ENCODE measurements at regions not wholly inside any gene's neighbourhood (a gene's known extent, or its start where the extent isn't known, plus 50 kb on each side); places are given as distances from the start of the nearest gene placed in this dataset.
"Not testable (repeated sequence)": the region's sequence is repeated elsewhere in the genome, so short reads cannot be mapped to it uniquely, and the experiment has no call there.

DNA sequence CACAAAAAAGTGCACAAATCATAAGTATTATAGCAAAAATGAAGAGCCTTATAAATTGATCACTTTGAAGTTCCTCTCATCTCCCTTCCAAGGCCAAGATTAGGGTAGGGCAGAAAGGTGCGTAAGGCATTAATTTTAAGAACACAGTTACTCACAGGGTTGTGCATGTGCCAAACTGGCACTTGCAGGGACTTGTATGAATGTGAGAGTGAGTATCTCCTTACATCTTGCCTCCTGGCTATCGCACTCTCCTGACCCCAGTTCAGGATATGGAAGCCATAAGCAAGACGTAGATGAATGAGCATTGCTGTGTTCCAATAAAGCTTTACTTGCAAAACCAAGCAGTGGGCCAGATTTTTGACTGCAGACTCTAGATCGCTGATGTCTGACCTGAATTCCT lies 510.1 kb upstream of the AADAT start:
- no peak for DNase-seq (ENCODE audit: low read depth in 2 of 2)

DNA sequence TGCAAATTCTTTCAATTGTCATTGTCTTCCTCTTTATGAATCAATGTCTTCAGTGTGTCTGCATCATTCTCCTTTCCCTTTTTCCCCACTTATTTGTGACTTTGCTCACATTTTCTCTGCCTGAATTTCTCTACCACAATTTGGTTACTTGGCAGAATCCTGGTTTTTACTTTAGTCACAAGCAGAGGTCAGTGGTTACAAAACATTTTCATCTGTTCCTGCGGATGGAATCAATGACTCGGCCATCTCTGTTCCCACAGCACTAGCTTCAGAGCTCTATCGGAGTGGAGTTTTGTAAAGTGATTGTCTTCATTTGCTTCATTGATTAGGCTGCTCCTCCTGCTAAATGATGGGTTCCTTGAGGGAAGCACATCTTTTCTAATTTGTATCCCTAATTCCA lies 501.3 kb upstream of the AADAT start:
- DNase-seq (ENCODE audit: low read depth in 2 of 2) = no peak

DNA sequence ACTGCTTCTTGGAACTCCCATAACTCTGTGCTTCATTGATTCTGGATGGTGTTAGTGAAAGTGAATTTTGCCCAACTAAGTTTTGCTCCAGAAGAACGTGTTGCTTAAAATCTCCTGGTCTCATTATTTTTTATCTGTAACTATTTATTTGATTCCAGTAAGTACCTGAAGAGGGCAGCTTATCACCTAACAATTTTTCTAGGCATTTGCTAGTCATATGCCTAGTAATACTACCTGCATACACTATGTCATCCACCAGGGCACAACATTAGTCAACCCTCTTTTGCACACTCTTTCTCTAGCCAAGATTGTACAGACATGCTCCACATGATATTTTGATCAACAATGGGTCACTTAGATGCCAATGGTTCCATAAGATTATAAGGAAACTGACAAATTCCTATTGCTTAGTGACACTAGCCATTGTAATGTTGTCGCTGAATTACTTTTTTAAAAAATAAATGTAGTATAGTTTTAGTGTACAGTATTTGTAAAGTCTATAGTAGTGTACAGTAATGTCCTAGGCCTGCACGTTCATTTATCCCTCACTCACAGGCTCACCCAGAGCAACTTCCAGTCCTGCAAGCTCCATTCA lies 499.9 kb upstream of the AADAT start:
- DNase-seq (ENCODE audit: low read depth in 2 of 2) = no peak

DNA sequence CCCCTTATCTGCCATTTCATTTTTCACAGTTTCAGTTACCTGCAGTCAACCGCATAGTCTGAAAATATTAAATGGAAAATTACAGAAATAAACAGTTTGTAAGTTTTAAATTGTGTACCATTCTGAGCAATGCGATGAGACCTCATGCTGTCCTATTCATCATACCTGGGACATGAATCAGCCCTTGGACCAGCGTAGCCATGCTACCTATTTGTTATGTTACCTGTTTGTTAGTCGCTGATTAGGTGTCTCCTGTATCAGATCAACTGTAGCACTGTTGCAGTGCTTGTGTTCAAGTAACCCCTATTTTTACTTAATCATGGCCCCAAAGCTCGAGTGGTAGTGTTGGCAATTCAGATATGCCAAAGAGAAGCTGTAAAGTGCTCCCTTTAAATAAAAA lies 492.2 kb upstream of the AADAT start:
- no peak for DNase-seq (ENCODE audit: low read depth in 2 of 2)

DNA sequence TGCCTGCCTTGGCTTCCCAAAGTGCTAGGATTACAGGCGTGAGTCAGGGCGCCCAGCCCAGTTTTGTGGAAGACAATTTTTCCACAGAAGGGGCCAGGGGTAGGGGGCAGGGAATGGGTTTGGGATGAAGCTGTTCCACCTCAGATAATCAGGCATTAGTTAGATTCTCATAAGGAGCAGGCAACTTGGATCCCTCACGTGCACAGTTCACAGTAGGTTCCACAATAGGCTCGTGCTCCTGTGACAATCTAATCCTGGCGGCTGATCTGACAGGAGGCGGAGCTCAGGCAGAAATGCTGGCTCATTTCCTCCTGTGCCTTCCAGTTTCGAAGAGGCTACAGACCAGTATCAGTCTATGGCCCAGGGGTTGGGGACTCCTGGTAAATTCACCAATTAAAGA lies 491.6 kb upstream of the AADAT start:
- DNase-seq (ENCODE audit: low read depth in 2 of 2) = no peak

DNA sequence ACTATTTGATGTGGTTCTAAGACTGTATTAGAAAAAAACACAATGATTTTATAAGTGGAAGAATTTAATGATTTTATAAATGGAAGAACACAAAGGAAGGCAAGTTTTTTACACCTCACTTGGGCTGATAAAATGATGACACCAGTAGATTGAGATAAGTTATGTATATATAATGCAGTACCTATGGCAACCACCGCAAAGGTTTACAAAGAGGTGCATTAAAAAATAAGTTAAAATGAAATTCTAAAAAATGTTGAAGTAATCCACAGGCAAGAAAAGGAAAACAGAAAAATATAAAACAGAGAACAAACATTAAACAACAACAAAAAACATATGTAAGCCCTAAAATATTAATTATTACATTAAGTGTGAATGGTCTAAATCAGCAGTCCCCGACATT lies 490.9 kb upstream of the AADAT start:
- no peak for DNase-seq (ENCODE audit: low read depth in 2 of 2)

DNA sequence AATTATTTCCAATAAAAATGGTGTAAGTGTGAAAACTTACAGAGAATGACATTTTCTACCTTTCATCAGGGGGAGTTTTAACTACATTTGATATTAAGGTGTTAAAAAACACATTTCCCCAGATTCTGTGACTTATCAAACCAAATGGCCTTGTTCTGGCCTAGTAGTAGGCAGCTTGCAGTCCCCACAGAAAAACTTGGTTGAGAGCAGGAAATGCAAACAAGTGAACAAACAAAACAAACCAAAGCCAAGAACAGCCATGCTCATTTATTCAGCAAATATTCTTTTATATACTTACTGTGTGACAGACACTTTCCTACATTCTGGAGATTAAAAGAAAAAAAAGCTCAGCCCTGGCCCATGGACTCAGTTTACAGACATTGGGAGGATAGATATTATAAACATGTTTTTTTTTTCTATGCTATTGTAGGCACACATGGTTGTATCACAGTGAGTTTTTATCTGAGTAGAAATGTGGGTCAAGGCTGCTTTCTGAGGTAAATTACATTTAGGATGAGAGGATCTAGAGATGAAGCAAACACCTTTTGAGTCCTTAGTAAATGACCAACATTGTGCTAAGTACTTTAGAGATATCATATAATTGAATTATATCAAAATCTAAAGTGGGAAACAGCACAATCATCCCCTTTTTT lies 449.2 kb upstream of the AADAT start:
- DNase-seq (ENCODE audit: low read depth in 2 of 2) = no peak

DNA sequence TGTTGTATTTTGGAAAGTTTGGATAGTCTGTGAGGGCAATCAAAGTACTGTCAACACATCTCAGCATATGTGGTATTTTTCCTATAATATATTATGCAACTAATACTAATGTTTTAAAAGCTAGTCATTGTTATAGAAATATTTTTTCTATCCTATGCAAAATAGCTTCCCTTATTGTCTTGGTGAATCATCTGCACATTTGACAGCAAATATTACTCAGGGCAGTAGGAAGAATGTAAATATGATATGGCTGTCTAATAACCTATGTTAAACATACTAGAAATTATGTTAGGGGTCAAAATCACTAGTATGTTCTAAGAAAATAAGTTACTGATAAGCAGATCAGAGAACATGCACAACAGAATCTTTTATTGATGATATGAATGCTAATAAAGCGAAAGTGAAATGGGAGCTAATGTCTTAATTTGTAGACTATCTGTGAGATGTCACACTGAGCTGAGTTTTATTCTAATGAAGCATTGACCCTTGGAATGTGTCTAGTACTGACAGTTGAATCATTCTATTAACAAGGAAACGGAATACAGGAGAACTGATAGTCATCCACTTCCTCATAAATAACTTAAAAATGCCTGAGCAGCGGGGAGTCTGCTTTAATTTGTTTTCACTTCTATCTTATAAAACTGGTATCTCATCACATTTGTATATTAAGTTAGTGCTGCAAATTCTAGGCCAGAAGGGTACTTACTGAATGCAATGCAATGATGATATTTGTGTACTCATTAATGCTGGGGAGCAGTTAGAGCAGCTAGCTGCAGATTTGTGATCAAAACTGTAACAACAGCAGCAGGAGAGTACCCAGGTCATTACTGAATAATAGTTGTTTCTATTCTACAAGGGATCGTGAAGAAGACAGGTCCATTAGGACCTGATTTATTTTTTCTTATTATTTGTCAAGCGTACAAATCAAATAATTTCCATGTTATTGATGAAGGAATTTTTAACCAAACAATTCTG lies 440.3 kb upstream of the AADAT start:
- DNase-seq (ENCODE audit: low read depth in 2 of 2) = no peak

DNA sequence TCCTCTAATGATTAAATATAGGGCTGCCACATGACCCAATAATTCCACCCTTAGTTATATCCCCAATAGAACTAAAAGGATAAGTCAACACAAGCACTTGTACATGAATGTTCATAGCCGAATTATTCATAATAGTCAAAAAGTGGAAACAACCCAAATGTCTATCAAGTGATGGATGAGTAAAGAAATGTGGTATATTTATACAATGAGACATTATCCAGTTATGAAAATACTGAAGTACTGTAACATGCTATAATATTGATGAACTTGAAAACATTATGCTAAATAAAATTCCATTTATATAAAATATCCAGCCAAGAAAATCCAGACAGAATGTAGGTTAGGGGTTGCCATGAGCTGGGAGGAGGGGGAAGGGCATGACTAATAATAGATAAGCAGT lies 436.7 kb upstream of the AADAT start:
- no peak for DNase-seq (ENCODE audit: low read depth in 2 of 2)

DNA sequence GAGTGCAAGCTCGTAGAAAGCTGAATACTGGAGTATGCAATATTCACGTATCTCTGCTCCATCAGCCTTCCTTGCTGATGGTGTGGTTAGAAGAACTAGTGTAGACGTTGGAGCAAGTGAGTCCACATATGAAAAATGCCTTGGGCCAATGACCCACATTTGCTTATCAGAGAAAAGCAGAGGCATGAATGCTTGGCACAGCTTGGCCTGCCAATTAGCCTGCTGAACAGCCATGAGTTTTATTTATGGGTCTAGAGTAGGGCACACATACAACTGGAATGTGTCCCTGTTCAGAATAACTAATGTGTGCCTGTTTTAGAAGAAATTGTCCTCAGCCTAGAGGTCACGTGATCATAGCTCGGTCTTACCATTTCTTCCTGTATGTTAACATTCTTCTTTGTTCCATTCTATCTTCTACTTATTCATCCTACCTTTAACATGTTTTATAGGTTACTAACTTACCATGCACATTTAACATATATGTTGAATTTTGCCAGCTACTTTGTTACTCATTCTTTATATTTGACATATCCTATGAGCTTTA lies 432.7 kb upstream of the AADAT start:
- DNase-seq (ENCODE audit: low read depth in 2 of 2) = no peak

DNA sequence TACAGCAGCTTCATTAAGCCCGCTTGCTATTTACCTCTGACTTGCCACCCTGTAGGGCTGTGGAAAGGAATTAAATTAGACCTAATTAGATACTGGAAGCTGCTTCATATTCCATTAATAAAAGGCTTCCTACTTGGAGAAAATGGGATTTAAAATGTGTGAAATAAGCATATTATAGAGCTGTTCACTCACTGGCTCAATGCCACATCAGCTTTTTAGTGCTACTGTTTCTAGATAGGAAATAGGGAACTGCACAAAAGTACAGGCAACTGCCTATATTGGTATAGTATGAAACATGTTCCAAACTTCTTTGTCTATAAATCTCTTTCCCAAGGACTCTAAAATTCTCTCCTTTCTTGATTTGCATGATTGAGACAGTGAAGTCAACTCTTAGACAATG lies 407.9 kb upstream of the AADAT start:
- no peak for DNase-seq (ENCODE audit: low read depth in 2 of 2)

DNA sequence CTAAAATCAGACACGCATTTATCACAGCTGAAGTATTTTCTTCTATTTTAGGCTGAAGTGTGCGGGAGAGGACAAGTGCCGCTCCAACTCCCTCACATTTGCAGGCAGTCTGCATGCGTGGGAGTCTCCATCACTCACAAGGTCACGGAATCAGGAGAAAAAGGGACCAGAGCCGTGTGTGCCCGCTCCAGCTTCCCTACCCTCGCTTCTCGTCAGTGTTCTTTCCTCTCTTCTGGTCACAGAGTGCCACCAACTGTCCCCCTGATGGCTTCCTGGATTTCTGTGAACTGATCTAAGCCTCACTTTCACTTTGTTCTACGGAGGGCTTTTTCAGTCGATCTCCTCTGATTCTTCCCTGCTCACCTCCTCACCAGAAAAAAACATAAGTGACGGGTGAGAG lies 407.4 kb upstream of the AADAT start:
- no peak for DNase-seq (ENCODE audit: low read depth in 2 of 2)

DNA sequence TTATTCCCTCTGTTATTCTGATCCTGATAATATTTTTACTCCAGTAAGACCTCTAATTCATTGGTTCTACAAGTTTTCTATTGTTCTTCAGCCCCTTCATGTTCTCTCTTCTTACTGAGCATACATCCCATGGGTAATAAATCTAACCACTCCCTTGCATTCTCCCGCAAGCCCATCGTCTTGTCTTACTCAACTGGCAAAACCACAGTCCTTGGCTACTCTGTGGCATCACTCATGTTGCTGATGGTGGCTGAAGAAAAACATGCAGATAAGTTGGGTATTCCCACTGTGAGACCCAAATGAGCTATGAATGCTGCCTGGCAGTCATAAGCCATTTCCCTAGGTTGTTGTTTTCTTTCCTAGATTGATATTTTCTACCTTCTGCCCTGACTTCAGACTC lies 402.2 kb upstream of the AADAT start:
- DNase-seq (ENCODE audit: low read depth in 2 of 2) = no peak

DNA sequence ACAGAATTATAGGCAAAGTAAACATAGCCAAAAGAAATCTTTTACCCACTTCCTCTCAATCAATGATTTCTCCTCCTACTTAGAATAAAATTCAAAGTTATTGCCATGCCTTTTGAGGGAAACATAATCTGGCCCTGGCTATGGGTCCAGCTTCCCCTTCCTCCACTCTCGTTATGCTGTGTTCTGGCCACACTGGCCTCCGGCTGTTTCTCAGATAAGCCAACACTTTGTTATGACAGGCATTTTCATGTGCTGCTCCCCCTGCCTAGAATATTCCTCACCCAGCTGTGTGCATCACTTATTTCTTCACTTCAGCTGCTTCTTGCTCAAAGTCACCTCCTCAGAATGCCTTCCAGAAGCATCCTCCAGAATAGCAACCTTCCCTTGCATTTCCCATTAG lies 386.6 kb upstream of the AADAT start:
- DNase-seq (ENCODE audit: low read depth in 2 of 2) = no peak

DNA sequence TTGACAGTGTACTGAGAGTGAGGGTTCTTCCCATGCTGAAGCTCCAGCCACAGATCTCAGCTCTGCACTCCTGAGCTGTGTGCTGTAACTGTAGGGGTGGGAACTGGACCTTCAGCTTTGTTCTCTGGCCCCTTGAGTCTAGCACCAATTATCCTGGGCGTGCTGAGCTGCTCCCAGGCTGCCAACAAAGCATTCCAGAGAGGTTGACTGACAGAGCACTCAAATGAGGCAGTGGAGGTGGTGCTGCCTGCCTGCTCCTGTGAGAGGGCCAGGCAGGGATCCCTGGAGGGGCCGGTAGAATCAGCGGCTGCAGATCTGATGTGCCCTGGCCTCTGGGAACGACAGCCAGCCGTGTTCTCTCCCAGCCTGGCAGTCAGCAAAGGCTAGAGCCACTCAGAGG lies 375.7 kb upstream of the AADAT start:
- no peak for DNase-seq (ENCODE audit: low read depth in 2 of 2)

DNA sequence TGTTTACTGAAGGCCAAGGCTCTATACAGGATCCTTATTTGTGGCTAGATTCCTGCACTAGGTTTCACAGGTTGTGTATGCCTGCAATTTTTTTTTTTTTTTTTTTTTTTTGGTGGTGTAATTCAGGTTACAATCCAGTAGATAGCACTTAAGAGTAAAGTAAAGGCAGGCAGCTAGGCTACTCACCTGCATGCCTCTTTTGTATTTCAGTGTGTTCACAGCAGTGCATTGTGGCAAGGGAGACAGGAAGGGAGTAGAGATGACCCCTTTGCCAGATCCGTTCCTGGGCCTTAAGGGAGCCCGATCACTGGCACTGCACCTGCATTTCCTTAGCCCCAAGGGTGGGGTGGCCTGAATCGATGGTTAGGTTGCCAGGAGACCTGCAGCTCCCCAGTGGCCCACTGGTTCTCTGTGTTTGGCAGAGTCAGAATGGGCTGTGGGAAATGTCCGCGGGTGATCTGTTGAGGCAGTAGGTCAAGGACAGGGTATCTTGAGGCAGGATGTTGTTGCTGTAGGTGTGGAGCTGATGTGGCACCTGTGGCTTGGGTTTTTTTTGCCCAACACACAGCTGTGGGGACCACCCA lies 374.9 kb upstream of the AADAT start:
- DNase-seq (ENCODE audit: low read depth in 2 of 2) = no peak

DNA sequence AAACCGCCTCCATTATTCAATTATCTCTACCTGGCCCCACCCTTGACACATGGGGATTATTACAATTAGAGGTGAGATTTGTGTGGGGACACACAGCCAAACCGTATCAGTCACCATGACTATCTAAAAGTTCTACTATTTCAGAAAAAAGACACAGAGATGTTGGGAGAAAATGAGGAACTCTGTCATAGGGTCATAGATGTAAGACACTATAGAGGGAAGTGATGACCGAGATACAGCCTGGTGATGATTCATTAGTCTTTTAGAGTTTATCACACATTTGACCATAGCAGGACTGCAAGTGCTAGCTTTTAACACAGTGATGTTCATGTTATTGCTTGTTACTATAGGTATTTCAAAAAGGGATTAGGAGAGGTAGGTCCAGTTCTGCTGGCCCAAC lies 357.0 kb upstream of the AADAT start:
- DNase-seq (ENCODE audit: low read depth in 2 of 2) = no peak

DNA sequence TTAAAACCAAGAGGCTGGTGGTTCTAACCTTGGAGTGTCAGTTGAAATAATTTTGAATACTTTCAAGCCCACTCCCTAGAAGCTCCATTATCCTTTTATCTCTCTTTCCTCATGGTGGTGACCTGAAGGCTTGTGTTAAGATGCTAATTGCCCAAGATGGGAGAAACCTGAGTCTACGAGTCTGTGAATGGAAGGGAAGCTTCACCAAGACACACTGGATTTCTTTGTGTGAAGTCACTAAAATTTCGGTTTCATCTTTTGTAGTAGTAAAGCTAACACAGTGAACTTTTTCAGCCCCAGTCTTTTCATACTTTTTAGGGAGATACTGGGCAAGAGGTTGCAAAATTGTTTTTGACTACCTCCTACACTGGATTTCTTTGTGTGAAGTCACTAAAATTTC lies 351.4 kb upstream of the AADAT start:
- not testable (repeated sequence) for DNase-seq (ENCODE audit: low read depth in 2 of 2)

DNA sequence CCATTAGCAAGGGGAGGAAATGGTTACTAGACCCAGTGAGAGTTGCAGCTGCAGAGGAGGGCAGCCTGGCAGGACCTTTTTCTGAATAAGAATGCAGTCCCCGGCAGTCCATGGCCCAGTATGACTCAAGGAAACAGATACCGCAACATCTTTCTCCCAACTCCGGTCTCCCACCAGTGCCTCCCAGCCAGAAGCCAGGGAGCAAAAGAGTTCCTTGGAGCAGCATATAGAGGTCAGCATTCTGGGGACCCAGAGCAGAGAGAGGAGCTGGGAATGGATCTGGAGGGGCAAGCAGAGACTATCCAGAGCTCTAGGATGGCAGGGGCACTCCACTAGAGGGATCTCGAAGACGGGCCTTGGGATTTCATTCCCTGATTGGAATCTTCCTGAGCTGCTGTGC lies 339.2 kb upstream of the AADAT start:
- no peak for DNase-seq (ENCODE audit: low read depth in 2 of 2)

DNA sequence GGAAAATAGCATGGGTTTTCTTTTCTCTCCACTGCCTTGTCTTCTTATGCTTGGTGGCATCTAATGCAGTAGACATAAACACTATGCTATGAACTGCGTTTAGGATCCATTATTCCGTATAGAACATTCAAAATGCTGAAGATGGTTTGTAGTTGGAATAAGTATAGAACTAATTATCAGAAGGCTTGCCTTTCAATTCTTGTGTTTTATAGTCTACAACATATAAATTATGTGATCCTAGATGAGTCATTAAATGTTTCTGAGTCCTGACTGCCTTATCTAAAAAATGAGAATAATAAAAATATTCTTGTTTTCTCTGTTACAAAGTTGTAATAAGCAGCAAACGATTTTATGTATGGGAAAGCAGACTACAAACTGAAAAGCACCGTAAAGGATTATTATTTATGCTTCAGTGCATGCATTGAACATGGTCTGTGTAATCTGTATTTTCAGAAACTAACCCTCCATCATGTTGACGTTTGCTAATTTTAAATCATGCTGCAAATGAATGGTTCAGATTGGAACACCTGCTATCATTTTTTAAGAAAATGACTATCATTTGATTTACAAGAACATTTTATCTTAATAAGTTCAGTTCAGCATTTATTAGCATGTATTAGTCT lies 335.9 kb upstream of the AADAT start:
- DNase-seq (ENCODE audit: low read depth in 2 of 2) = no peak

DNA sequence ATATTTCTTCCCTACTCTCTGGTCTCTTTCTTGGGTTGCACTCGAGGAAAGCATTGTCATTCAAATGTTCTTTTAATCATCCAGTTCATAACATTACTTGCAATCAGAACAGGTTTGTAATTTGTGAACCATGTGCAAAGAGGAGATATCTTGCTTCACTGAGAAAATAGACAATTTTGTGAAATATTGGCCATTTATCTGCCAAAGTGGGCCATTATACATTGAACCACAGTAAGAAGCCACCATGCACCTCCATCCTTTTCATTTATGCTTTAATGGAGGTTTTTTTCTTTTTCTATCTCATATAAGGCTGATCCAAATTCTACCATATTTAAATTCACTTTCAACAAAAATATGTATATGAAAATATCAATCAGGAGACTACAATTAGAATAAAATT lies 335.3 kb upstream of the AADAT start:
- no peak for DNase-seq (ENCODE audit: low read depth in 2 of 2)

DNA sequence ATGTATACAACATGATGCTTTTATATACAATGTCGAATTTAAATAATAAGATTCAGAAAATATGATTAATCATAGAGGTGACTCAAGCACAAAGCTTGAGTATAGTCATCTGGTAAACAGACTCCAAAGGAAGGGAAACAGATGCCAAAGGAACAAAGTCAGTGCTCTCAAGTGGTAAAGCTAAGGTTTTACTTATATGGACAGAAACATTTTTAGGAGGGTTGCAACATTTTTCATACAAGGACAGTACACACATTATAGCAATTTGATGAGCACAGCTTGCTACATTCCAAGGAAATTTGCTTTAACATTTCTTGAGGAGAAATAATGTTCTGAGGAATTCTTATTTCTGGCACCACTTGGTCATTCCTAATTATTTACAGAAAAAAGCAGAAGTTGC lies 333.4 kb upstream of the AADAT start:
- peak; percentile 89 to 93 for DNase-seq (ENCODE audit: low read depth in 2 of 2)
